ENCODE measurements at regions not wholly inside any gene's neighbourhood (a gene's known extent, or its start where the extent isn't known, plus 50 kb on each side); places are given as distances from the start of the nearest gene placed in this dataset.
"Not testable (repeated sequence)": the region's sequence is repeated elsewhere in the genome, so short reads cannot be mapped to it uniquely, and the experiment has no call there.

GRCh38 chr13:87590518-87590917, 80.7 kb upstream of the SLITRK5 start:
- no peak for FAIRE-seq

GRCh38 chr13:87604437-87604836, 66.7 kb upstream of the SLITRK5 start:
- FAIRE-seq, result not testable (repeated sequence)

- FAIRE-seq, result no peak
Measured at GRCh38 chr13:87607266-87607665, 63.9 kb upstream of the SLITRK5 start.

- no peak for FAIRE-seq
Measured at GRCh38 chr13:87614276-87614675, 56.9 kb upstream of the SLITRK5 start.
